HG03460 (cell line): ENCODE measurements at regions not wholly inside any gene's neighbourhood (a gene's known extent, or its start where the extent isn't known, plus 50 kb on each side); places are given as distances from the start of the nearest gene placed in this dataset.
"Not testable (repeated sequence)": the region's sequence is repeated elsewhere in the genome, so short reads cannot be mapped to it uniquely, and the experiment has no call there.

Source experiments
- ATAC-seq: cut with Tn5 transposase; IDR thresholded peaks from one replicate; pipeline ENCODE4 v1.9.1; 2021; ENCODE audit not compliant: unreplicated experiment

DNA sequence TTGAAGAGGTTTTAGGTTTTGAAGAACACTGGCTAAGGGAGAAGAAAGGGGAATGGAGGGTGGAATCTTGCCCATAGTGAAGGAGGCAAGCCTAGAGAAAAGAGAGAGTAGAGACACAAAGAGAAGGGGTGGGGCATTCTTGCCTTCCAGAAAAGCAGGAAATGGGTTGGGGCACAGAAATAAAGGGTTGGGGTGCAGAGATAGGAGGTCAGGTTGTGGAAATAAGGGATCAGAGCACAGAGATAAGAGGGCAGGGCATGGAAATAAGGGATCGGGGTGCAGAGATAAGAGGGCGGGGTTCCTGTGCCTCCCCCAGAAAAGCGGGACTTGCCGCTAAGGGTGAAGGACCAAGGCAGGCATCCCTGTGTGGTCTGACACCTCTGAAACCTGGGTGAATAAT, 69.9 kb downstream of the ALG1L2 start:
- not testable (repeated sequence) for ATAC-seq

DNA sequence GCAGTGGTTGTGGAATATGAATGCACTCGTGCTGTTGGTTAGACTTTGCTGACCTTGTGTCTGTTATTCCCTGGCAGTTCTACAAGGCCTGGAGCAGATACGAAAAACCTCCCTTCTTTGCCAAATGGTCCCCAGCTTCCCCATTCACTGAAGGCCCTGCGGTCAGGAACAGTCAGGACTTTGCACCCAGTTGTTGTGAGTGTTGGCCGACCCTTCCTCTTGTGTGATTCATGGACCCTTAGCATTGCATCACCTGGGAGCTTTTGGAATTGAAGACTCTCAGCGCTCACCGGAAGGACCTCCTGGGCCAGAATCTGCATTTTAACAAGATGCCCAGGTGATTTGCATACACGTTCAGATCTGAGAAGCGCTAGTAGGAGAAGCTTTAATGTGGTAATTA, 71.6 kb downstream of the ALG1L2 start:
- not testable (repeated sequence) for ATAC-seq

DNA sequence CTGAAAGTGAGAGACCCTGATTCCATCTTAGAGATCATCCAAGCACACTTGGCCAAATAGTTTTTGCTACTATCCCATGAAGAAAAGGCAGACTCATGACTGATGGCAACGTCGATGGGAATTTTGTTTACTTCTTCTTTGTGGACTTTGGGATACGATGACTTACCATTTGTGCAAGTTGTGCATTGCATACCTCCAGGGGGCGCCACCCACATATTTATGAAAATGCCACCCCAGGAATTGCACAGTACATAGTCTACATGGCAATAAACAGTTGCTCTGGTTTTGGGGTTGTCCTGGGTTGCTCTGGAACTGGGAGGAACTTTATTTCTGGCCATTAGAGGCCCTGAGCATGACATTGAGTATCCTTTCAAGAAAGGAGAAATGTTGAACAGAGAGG, 73.8 kb downstream of the ALG1L2 start:
- ATAC-seq = not testable (repeated sequence)

DNA sequence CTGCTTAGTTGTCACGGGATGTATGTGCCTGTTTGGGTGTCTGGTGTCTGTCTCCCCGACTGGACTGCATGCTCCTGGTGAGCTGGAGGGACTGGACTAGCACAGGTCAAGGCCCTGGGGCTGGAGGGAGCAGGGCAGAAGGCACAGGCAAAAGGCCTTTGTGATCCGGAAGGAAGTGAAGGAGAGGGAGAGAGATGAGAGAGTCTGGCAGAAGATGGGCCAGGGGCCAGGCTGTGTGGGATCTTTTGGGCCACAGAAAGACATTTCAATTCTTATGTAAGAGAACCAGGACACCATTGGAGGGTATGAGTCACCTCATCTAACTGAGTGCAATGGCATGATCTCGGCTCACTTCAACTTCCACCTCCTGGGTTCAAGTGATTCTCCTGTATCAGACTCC, 85.2 kb downstream of the ALG1L2 start:
- not testable (repeated sequence) for ATAC-seq

DNA sequence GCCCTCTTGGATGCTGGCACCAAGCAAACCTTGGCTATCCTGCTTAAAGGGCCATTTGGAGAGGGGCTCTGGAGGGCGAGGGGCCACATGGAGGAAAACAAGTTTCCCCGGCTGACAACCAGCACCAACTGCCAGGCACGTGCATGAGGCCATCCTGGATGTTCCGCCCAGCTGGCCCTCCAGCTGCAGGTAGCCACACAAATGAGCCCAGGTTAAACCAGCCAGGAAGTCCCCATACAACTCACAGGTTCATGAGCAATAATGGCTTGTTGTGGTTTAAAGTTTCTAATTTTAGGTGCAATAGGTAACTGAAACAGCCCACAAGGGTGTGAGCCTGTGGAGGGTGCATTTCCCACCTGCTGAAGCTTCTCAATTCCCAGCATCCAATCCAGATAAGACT, 93.6 kb downstream of the ALG1L2 start:
- ATAC-seq = not testable (repeated sequence)

DNA sequence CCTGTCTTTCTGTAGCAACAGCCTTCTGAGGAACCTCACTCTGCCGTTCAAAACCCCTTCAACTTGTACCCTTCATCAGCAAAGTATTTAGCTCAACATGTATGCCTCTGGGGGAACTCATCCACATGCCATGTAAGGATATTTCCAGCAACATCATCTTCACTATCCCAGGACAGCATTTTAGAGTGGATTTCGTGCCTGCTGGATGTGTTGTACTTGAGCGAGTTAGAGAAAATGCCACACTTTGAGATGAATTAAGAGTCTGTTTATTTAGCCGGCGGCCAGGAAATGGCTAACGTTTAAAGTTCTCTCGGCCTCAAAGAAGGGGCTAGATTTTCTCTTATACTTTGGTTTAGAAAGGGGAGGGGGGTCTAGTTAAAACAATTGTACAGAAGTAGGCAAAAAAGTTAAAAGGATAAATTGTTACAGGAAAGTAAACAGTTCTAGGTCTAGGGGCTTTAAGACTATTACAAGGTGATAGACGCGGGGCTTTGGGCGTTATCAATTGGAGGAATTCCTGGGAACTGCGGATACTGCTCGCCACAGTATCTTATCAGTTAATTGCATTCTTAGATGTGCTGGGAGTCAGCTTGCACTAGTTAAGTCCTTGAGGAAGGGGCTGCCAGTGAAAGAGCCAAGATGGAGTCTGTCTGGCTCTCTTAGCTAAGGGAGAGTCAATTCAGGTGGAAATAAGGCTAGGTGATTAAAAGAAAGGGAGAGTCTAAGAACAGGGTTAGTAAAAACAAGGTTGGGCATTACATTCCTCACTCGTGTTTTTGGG, 95.0 kb downstream of the ALG1L2 start:
- not testable (repeated sequence) for ATAC-seq

DNA sequence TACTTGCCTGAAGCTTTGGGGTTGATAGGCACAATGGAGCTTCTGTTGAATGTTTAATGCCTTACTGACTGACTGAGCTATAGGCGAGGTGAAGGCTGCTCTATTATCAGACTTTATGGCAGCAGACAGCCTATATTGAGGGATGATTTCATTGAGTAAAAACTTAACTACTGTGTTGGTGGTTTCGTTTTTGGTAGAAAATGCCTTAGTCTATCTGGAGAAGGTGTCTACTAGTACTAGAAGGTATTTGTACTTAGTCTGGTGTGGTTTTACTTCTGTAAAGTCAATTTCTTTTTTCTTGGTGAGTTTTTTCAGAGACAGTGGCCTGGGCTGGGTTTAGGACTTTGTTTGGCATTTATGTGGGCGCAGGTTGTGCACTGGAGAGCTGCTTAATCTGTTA, 97.2 kb downstream of the ALG1L2 start:
- not testable (repeated sequence) for ATAC-seq

DNA sequence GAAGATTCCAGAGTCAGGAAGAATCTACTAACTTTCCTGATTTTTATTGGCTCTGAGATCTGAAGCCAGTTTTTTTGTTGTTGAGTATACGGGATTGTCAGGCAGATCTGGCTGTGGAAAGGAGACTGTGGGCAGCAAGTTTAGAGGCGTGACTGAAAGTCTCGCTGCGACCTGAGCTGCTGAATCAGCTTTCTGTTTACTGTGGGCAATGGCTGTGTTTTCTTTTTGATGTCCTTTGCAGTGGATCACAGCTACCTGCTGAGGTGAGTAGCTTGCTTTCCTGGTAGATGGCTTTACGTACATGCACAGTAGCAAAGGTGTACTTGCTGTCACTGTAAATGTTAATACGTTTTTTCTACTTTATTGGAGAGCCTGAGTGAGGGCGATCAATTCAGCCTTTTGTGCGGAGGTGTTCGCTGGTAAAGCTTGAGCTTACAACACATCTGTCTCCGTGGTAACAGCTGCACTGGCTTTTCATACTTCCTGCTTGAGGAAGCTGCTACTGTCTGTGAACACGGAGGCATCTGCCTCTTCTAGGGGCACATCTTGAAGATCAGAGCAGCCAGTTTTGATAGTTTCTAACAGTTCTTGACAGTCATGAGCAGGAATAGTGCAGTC, 97.8 kb downstream of the ALG1L2 start:
- ATAC-seq = not testable (repeated sequence)

DNA sequence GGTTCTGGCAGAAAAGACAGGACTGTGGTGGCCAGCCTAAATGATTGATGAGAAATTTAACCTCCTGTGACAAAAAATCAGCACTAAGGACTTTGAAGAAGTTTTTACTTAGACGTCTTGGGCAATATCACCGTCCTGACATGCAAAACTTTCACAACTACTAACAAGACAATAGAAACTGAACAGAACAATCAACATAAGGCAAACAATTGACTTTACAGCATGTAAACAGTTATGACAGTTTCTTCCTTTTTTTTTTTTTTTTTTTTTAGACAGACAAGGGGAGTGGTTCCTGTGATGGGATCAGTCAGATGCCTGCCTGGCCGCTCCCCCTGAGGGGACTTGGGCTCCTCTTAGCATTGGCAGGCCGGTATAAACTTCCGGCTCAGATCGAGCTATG, 100.8 kb downstream of the ALG1L2 start:
- ATAC-seq = not testable (repeated sequence)

DNA sequence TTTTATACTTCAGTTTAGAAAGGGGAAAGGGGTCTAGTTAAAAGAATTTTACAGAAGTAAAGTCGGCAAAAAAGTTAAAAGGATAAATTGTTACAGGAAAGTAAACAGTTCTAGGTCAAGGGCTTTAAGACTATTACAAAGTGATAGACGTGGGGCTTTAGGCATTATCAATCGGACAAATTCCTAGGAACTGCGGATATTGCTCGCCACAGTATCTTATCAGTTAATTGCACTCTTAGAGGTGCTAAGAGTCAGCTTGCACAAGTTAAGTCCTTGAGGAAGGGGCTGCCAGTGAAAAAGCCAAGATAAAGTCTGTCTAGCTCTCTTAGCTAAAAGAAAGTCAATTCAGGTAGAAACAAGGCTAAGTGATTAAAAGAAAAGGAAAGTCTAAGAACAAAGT, 102.1 kb downstream of the ALG1L2 start:
- ATAC-seq = not testable (repeated sequence)

DNA sequence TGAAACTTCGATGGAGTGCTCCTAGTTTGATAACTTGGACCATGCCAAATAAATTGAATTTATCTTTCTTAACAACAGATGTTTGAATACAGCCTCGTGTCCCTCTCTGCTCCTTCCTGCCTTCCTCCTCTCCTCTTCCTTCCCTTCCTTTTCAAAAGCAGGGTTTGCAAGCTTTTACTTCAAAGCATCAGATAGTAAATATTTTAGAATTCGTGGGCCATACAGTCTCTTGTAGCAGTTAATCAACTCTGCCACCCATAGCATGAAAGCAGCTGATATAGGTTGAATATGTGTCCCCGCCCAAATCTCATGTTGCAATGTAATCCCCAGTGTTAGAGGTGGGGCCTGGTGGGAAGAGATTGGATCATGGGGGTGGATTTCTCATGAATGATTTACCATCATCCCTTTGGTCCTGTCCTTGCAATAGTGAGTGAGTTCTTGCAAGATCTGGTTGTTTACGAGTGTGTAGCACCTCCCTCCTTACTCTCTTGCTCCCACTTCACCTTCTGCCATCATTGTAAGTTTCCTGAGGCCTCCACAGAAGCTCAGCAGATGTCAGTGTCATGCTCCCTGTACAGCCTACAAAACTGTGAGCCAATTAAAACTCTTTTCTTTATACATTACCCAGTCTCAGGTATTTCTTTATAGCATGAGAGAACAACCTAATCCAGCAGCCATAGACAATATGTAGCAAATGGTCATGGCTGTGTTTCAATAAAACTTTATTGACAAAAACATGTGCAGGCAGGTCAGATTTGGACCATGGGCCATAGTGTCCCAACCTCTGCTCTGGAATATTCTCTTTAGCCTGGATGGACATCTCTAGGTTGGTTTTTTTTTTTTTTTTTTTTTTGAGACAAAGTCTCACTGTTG, 102.8 kb downstream of the ALG1L2 start:
- ATAC-seq = not testable (repeated sequence)

DNA sequence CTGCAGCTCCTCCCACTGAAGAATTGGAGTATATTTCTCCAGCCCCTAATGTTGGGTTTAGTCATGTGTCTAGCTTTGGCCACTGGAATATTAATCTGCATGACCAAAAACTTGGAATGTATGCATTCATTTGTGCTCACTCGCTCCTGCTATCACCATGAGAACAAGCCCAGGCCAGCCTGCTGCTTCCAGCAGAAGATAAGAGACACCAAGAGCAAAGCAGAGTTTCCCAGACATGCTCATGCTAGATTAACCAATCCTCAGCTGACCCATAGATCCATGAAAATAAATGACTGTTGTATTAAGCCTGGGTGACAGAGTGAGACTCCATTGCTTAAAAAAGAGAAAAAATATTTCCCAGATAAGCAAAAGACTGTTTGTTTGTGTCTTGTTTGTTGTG, 119.6 kb downstream of the ALG1L2 start:
- ATAC-seq = not testable (repeated sequence)

DNA sequence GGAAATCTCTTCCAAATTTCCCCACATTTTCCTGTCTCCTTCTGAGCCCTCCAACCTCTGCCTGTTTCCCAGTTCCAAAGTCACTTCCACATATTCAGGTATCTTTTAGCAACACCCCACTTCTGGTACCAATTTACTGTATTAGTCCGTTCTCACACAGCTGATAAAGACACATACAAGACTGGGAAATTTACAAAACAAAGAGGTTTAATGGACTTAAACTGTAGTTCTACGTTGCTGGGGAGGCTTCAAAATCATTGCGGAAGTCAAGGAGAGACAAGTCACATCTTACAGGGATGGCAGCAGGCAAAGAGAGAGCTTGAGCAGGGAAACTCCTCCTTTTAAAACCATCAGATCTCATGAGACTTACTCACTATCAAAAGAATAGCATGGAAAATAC, 122.0 kb downstream of the ALG1L2 start:
- not testable (repeated sequence) for ATAC-seq

DNA sequence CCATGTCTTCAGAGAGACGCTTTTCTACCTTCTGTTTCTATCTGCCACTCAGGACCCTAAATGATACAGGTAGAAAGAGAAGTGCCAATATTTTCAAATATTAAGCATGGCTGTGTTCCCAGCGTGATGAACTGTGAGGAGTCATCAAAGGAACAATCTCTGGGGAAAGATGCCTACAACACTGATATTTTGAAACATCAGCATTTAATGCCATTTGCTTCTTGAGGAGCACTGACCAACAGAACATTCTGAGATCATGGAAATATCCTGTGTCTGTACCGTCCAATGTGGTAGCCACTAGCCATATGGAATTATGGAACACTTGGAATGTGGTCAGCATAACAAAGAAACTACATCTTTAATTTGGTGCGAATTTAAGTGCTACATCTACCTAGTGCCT, 117.9 kb upstream of the COL6A5 start:
- no peak for ATAC-seq

DNA sequence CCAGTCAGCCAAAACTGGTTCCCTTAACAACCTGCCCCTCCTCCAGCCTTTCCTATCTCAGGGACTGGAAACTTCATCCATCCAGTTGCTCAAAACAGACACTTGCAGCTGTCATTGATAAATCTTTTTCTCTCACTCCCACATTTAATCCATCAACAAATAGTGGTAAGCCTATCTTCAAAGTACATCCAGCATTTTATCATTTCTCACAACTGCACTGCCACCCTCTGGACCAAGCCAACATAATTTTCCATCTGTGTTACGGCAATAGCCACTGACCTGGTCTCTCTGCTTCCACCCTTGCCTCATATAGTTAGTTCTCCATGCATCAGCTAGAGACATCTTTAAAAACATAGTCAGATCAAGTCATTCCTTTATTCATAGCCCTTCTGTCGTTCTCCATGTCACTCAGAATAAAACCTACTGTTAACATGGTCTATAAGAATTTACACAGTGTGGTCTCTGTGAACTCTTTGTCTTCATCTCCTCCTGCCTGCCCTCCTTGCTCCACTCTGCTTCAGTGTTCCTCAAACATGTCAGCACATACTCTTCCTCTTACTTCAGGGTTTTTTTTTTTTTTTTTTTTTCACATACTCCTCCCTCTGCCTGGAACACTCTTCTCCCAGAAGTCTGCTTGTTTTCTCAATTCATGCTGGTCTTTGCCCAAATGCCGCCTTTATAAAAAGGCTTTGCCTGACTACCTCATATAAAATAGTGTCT, 102.5 kb upstream of the COL6A5 start:
- ATAC-seq = no peak

DNA sequence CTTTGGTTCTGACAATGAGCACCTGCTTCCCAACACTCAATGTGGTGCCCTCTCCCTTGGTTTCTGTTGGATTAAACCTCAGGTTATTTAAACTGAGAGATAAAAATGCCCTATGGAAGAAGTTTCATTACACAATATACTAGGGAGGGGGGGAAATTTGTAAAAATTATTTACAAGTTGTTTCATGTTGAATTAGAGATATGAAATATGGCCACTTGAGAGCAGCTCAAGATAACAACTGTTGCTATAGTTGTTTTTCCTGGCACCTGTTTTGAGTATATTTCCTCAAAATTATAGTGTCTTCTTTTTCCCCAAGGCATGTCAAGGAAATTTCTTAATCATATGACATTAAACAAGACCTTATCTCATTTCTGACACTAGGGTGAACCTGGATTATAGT, 101.7 kb upstream of the COL6A5 start:
- ATAC-seq = no peak

DNA sequence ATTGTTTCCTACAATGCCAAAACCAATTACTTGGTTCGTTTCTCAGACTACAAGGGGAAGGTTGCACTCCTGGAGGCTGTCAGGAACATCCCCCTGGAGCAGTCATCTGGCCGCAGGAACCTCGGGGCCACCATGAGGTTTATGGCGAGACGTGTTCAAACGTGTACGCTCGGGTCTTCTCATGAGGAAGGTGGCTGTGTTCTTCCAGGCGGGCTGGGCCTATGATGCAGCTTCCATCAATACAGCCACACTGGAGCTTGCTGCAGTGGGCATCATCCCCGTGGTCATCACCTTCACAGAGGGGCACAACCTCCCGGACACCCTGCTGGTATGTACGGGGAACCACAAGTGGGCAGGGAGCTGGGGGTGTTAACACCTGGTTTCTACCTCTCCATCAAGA, 94.5 kb upstream of the COL6A5 start:
- ATAC-seq = no peak

DNA sequence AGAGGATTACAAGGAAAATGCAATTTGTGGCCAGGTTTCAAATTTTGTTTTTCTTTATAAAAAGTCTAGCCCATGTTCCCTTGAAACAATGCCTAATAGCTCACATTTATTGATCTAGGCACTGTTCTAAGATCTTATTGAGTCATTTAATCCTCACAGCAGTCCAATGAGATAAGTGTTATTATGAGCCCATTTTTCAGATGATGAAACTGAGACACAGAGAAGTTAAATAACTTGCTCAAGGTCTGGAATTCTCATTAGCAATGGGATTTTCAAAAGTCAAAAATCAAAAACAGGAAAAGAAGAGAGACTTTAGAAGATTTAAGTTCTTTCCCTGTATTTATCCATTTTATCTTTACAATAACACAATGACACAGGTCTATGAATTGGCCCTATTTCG, 90.0 kb upstream of the COL6A5 start:
- ATAC-seq = no peak

DNA sequence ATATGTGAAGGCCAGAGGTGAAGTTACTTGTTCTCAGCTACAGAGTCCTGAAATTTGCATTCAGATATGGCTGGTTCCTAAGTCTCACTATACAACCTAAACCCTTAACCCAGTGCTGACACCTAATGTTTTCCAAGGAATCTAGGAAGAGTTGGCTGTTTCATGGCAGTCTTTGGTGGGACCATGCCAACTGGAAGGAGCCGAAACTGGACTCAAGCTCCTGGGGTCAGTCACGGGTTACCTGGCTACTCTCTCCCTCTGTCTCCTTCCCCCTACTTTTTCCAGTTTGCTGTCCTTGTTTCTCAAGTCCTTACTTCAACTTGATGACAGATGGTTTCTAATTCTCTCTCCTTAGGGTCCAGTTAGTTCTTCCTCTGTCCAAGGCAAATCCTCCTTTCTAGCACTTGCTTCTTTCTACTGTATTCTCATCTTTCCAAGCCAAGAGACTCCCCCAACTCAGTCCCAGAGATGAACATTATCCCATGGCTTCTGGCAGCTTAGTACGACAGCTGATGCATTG, 88.6 kb upstream of the COL6A5 start:
- ATAC-seq = no peak

DNA sequence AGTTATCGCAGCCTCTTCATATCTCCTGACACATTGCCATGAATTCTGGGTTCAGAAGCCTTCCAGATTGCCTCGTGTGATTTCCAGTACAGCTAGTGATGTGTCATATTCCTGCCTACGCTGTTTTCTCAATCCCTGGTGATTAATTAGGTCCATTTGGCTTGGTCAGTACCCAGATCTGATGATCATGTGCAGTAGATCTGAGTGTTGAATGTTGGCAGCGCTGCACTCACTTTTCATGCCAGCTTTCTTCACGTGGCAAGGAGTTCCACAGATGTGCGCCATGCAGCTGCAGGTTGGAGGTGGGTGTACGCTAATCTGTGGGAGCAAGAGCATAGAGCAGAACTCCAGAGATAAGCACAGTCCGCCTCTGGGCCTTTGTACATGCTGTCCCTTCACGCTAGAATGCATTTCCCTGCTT, 86.9 kb upstream of the COL6A5 start:
- ATAC-seq = no peak
